ENCODE measurements at regions not wholly inside any gene's neighbourhood (a gene's known extent, or its start where the extent isn't known, plus 50 kb on each side); places are given as distances from the start of the nearest gene placed in this dataset.

DNA sequence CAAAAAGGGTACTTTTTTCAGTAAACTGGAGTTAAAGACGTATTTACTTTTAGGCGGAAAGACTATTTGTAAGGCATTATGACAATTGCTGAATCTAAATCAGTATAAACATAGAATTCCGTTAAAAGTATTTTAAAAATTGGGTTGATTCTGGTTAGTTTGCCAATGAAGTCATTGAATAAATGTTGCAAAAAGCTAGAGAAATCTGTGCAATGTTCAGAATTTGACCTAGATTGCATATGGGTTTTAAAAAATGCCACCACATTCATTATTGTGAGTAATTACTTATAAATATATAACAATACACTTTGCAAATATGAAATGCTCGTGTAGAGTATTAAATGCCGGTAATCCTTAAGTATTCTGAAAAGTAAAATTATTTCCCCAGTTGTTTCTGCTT, 116.5 kb upstream of the EEF1E1 start:
- no peak for DNase-seq

DNA sequence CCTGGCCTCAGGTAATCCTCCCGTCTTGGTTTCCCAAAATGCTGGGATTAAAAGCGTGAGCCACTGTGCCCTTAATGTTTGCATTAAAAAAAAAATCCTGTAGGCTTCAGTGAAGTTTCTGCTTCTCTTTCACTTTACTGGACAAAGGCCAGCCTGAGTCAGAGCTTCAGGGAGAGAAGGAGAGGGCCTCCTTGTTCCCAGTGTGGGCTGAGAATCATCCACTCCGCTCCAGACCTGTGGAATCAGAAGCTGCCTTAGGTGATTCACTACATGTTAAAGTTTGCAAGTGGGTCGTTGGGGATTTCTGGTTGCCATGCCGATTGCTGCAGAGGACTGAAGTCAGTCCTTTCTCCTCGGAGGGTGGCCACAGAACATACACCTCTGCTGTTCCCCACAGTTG, 113.3 kb upstream of the EEF1E1 start:
- DNase-seq, result no peak

DNA sequence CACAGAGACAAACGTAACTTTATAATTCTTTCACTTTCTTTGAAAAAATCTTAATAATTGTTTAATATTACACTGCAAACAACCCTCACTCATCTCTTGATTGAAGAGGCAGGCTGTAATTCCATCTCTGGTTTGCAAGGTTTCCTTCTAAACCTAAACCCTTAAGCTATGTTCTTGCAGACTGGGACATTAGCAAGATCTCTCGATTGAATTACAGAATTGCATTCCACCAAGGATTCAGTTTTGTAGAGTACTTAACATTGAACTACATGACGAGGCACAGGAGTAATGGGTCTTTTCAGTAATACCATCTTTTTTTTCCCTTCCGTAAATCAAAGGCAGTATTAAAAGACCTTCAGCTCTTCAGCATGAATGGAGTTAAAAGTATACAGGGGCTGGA, 111.6 kb upstream of the EEF1E1 start:
- DNase-seq, result no peak

DNA sequence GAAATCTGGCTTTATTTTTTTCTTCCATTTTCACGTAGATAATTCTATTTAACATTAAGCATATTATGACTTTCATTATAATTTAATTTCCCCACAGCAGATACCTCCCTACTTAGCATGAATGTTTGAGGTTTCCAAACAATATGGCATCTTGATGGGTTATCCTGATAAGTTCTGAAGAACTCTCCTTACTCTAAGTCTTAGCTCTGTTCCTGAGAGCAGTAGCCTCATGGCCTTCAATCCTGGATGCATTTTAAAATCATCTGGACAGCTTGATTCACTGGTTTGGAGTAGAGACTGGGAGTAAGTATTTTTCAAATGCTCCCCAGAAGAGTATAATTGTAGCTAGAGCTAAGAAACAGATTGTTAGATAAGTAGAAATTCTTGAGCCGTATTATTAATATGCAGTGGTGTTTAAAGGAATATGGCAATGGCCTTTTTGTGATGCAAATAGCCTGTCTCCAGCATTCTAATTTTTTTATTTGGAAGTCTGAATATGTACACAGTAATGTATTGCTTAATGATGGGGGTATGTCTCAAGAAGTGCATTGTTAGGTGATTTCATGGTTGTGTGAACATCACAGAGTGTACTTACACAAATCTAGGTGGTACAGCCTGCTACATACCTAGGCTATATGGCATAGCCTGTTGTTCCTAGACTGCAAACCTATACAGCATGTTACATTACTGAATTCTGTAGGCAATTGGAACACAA, 110.5 kb upstream of the EEF1E1 start:
- DNase-seq, result no peak

DNA sequence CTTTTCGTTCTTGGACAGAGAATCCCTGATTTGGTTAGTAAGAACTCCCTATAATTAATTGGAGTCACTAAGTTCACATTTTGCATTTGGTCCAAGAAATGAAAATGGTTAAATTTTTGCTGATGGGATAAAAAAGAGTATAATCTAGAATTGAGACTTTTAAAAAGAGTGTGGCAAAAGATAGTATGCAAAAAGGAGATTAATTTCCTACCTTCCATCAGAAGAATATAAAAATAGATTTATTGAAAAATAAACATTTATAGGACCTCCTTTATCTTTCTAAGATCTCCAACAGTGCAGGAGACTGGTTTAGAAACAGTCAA, 105.5 kb upstream of the EEF1E1 start:
- no peak for DNase-seq

DNA sequence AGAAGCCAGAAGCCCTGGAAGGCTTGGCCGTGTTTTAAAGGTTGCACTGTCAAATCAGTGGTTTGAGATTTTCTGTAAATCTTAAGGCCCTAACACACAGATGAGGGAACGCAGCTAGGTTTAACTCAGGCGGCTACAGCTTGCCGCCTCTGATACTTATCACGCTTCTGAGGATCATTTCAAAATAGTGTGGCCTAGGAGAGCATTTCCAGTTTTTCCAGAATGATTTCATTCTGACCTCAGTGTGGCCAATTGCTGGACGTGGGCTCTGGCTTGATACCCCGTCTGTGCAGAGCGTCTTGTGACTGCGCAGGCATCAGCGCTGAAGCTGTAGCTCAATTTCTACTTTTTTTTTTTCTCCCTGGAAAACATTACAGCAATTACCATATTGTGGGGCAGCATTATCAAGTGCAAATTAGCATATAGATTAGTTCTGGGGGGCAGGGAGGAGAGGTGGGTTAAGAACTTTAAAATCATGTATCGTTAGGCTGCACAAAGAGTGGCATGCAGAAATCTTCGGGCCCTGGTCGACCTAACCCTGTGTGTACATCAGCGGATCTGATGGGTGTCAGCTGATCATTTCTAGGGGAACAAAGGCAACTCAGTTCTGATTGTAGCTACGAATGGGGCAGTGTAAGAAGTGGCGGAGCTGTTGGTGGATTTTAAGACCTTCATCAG, 105.0 kb upstream of the EEF1E1 start:
- DNase-seq, result no peak

DNA sequence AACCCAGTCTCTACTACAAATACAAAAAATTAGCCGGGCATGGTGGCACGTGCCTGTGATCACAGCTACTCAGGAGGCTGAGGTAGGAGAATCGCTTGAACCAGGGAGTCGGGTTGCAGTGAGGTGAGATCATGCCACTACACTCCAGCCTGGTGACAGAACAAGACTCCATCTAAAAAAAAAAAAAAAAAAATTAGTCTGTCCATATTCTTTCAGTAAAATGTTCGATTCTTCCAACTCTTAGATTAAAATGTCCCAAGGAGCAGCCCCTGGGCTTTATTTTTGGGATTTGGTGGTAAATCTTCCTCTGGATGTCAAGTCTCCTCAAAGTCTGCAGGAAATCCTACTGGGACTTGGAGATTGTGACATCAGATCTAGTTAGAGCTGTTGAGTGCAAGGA, 101.0 kb upstream of the EEF1E1 start:
- DNase-seq, result no peak

DNA sequence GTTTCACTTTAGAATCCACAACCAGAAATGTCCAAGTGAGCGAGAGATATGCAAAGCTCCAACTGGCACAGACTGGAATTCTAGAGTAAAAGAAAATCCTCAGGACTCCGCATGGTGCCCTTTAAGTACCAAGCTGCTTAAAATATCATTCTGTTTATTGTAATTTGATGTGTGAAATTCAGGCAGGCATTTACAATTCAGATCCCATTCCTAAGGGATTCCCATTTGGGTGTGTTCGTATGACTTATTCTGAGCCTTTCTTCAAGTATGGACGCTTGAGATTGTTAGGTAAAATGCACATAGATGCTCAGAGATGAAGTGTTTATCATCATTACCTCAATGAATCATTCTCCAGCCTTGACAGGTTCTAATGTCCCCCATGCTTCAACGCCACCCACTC, 99.3 kb upstream of the EEF1E1 start:
- DNase-seq, result no peak

DNA sequence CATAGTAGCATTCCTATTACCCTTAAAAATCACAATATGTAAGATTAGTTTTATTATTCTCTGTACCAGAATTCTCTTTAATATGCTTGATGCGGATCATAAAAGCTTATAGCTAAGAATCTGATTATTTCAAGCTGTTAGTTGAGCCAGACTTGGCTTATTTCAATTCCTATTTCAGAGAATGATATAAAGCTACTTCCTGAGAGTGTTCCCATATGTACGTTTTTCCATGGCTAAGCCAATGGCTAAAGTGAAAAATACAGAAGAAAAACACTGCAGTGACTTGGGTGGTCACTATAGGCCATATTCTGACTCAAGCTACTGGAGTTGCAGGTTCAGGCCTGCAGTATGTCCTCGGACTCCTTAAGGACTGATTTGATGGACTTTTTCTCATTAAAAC, 97.9 kb upstream of the EEF1E1 start:
- no peak for DNase-seq

DNA sequence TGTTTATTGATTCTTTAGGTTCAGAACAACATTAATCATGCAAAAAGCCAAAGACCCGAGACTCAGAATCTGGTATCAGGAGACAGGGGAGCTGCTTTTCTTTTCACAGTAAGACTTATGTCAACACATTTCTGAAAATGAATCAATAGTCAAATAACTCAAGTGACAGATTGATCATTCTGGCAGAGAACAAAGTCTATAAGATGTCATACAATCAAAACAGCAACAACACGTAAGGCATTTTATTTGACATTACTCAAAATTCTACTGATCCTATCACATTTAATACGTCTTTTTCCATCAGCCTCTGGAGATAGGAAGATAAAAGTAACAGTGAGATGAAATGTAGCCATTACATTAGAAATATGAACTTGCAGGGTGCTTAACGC, 93.4 kb upstream of the EEF1E1 start:
- no peak for DNase-seq

DNA sequence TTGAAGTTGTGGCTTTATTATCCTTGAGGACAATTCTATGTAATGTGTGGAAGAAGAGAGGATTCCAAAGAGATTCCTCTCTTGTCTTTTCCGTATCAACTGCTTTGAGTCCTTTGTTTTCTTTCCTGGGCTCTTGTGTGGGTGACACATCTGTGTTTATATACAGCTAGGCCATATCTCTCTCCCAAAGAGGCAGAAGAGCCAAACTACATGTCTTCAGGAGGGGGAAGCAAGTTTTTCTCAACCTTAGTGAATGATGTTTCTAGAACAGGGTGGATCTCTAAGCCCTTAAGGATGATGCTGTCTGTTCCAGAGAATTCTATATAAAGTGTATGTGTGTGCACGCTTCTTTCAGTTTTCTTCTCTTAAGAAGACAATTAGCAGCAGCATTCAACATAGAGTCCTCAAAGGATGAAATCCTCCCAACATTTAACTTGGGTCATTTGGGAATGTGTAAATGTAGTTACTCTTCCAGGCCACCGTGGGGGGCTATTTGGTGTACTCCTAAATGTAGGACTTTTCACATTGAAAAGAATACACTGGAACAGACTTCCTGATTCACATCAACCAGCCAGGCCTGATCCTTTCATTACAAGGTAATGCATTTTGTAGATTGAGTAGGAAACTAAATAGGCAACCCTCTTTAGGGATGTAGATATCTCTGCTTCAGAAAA, 92.8 kb upstream of the EEF1E1 start:
- DNase-seq, result no peak

DNA sequence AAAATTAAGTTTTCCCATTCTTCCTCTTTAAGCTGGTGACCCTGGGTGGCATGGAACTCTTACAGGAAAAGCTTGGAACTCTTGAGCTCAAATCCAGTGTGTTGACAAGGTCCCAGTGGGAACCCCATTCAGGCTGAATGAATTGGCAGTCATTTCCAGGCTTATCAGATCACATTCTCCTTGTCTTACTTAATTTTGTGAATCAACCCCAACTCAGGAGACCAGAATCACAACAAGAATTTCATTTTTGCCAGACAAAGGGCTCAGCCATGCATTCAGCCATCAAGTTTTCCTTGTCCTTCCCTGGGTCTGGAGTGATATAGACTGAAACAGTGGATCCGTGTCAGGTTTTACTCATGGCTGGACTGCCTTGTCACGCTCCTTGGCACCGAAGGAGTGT, 92.1 kb upstream of the EEF1E1 start:
- no peak for DNase-seq

DNA sequence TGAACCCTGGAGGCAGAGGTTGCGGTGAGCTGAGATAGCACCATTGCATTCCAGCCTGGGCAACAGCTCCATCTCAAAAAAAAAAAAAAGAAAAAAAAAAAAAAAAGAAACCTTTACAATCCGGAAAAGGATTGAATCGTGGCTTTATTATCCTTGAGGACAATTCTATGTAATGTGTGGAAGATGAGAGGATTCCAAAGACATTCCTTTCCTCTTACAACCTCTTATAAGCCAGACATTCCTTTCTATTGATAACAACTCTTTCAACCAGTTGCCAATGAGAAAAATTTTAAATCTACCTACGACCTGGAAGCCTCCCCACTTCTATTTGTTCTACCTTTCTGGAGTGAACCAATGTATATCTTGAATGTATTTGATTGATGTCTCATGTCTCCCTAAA, 91.2 kb upstream of the EEF1E1 start:
- DNase-seq, result no peak

DNA sequence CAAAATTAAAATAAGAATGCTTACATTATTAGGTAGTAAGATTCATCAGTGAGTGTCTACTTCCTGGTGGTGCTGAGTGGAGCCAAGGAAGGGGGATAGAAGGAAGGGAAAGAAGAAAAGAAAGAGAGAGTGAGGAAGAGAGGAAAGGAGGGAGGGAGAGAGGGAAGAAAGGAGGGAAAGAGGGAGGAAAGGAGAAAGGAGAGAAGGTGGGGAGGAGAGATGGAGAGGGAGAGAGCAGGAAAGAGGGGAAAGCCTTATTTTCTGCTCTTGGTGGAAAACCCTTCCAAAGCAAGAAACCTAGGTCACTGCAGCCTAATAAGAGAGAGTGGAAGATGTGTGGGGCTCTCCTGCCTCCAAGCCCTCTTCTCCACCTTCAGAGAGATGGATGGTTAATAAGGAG, 90.2 kb upstream of the EEF1E1 start:
- no peak for DNase-seq

DNA sequence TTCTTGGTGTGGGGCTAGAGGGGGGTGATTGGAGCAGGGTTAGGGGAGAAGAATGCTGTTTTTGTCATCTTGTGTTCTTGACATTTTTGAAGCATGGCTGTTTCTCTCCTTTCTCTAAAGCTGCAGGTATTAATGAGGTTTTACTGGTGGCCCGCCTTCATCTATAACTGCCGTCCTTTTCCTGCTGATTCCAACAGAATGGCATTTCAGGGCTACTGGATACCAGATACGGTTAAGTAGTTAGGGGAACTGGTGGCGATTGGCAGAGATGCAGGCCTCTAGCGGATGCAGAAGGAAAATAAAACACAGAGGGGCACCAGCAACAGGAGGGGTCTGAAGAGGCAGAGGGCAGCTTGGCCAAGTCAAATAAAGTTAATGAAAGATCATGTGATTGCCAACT, 89.7 kb upstream of the EEF1E1 start:
- no peak for DNase-seq

DNA sequence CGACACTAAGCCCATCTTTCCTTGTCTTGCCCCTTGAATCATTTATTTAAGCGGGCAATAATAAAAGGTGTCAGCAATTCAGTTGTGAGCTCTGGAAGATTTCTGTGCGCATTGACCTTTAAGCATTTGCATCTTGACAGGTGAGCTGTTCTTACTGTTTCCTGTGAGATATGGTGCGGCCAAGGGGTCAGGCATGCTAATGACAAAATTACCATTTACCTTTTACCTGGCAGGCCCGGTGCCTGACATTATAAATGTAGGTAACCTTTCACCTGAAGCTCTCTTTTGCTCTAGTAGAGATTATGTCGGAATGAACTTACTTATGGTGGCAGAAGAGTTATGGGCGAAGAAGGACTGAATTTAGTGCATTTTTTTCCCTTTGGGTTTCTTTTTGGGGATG, 89.3 kb upstream of the EEF1E1 start:
- no peak for DNase-seq

DNA sequence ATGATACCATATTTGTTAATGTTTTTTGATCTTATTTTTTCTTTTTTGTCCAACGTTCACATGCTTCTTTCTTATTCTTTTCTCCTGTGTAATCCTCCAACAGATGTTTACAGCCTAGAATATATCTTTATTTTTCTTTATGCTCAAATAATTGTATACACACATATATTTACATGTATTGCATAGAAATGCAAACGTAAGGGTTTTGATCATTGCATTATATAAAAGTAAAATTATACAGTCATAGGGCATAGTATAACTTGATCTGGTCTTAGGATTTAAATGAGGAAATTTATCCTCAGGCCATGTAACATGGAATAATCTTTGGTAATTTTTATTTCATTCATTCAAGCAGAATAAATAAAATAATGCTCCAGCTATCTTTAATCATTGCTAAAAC, 84.9 kb upstream of the EEF1E1 start:
- DNase-seq, result no peak

DNA sequence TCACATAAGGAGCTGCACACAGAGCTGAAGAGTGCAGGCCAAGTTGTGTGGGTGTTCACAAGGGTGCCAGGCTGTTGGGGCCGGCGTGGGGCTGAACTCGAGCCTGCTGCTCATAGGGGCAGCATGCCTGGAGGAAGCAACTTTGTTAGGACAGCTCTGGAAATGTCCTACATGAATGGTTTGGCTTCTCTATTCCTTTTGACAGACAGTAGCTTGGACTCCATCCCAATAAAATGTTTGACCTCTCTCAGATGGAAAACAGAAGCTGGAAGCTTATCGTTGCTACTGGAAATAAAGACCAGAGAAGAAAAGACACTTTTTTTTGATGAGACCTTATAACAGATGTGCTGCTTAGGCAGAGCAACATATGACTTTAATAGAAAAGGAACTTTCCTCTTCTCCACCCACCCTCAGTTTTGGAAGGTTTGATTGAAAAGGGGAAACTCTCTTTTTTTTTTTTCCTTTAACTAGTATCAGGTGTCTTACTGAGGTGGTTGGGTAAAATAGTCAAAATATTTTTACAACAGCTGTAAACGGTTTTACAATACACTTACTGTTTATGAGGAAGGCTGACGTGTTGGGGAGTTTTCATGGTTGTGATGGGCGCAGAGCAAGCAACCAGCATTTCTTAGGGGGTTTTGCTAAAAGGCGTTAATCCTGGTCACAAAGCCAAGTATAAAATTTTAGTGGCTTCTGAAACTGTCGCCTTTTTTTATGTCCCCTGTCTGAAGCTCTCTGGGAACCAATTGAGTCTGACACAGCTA, 80.7 kb upstream of the EEF1E1 start:
- no peak for DNase-seq

DNA sequence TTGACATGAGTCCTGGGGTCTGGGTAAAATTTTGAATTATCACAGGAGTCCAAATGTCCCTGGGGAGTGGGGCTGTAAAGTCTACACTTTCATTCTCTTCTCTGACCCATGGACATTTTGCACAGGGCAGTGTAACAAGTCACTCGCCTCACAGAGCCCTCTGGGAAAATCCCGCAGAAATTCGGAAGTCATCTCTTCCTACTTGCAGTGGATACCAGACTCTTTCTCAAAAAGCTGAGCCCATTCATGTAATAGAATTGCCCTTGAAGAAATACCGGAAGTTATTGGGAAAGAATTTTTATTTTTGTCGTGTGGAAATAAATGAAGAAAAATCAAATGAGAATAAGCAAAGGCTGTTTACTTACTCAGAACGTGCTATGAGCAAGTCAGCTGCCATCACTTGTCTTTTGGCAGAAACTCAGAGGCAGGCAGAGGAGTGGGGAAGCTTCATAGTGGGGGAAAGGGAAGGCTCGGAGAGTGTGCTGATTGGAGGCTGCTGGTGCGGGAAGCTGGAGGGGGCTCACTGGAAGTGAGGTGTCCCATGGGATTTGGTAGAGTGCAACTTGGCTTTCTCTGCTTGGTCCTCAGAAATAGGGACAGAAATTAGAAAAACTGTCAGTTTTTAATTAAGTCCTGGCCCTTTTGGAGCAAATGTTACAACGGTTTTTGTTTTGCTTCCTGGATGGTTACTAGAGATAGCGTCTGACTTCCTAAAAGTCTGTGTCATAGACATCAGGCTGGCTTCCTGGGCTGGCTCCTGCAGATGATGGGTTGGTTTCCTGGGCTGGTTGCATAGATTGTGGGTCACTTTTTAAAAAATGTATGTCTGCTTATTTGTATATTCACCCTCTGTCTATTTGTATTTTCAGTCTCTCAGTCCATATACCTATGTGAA, 79.8 kb upstream of the EEF1E1 start:
- no peak for DNase-seq

DNA sequence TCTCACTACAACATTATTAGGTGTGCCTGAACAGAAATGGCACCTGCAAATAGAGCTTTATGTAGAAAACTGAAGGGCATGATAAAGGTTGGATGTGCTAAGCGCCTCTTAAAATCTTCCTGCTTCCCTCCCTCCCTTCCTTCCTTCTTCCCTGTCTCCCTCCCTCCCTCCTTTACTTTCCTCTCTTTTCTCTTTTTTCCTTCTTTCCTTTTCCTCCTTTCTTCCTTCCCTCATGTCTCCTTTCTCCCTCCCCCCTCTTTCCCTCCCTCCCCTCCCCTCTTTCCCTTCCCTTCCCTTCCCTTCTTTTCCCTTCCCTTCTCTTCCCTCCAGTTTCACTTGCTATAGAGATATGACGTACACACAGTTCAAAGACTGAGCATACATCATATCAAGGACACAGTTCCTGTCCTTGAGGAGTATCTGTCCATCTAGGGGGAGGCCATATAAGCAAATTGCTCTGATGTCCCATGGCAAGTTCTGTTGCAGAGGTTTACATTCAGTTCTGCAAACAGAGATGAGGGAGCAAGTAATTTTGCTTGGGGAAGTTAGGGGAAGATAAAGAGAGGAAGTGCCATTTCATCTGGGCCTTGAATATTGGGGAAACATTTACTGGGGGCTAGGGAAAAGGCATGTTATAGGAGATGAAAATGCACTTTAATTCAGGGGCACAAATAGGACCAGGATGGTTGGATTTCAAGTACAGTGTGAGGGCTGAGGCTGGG, 79.0 kb upstream of the EEF1E1 start:
- DNase-seq, result no peak
